H7 (cell line): ENCODE measurements at regions not wholly inside any gene's neighbourhood (a gene's known extent, or its start where the extent isn't known, plus 50 kb on each side); places are given as distances from the start of the nearest gene placed in this dataset.

Experiments used
- DNase-seq: peaks from one replicate; pipeline ENCODE4 v3.0.0; 2012
- H3K27me3 ChIP-seq: 2 replicates; pipeline ENCODE4 v1.6.0; 2011; ENCODE audit warnings: mild to moderate bottlenecking, low read length; ENCODE audit not compliant: control insufficient read depth, insufficient read depth
- H3K36me3 ChIP-seq: replicated peaks from 2 replicates; pipeline ENCODE4 v1.5.1; 2011; ENCODE audit warnings: low read length; ENCODE audit not compliant: control insufficient read depth, insufficient read depth
- H3K4me3 ChIP-seq: 2 replicates; pipeline ENCODE4 v1.5.1; 2011; ENCODE audit warnings: low read depth, mild to moderate bottlenecking, control low read depth, low read length, moderate library complexity; ENCODE audit not compliant: insufficient read depth

- Histone ChIP-seq H3K36me3 (no peaks in the 10 kb centered on the region), H3K27me3 (no peaks in the 10 kb centered on the region), H3K4me3 (no peak overlapping the region)
- DNase-seq = no peak
Observed at GRCh38 chr20:48006036-48006833, 221.0 kb upstream of the SULF2 start.

GRCh38 chr20:48003021-48003420 lies 217.7 kb upstream of the SULF2 start:
- Histone ChIP-seq H3K36me3 (no peaks in the 10 kb centered on the region), H3K4me3 (no peak overlapping the region), H3K27me3 (no peaks in the 10 kb centered on the region)
- no peak for DNase-seq

- Histone ChIP-seq H3K36me3 (no peaks in the 10 kb centered on the region), H3K4me3 (no peak overlapping the region), H3K27me3 (no peaks in the 10 kb centered on the region)
- DNase-seq = no peak
Observed at GRCh38 chr20:48002517-48002970, 217.3 kb upstream of the SULF2 start.

- DNase-seq = no peak
- H3K27me3 ChIP-seq = no peaks in the 10 kb centered on the region
- H3K36me3 ChIP-seq = no peaks in the 10 kb centered on the region
- H3K4me3 ChIP-seq = no peak overlapping the region
Observed at GRCh38 chr20:47999166-47999565, 213.9 kb upstream of the SULF2 start.

- DNase-seq = peak; percentile 68
Observed at GRCh38 chr20:47998736-47999135, 213.5 kb upstream of the SULF2 start.

GRCh38 chr20:47995661-47996060 lies 210.4 kb upstream of the SULF2 start:
- Histone ChIP-seq H3K36me3 (no peaks in the 10 kb centered on the region), H3K27me3 (no peaks in the 10 kb centered on the region), H3K4me3 (no peak overlapping the region)
- no peak for DNase-seq

More at GRCh38 chr20:47998736-47999135, 213.5 kb upstream of the SULF2 start:
- H3K4me3 ChIP-seq = no peak overlapping the region
- H3K27me3 ChIP-seq = no peaks in the 10 kb centered on the region
- no peaks in the 10 kb centered on the region for H3K36me3 ChIP-seq

GRCh38 chr20:47993817-47994216 lies 208.5 kb upstream of the SULF2 start:
- H3K36me3 ChIP-seq = no peaks in the 10 kb centered on the region
- DNase-seq = no peak

GRCh38 chr20:47993035-47993755 lies 207.9 kb upstream of the SULF2 start:
- H3K36me3 ChIP-seq = no peaks in the 10 kb centered on the region
- DNase-seq = no peak
- H3K27me3 ChIP-seq = no peaks in the 10 kb centered on the region
- H3K4me3 ChIP-seq = no peak overlapping the region

More at GRCh38 chr20:47993817-47994216, 208.5 kb upstream of the SULF2 start:
- Histone ChIP-seq H3K4me3 (no peak overlapping the region), H3K27me3 (no peaks in the 10 kb centered on the region)

- peak; percentile 53 for DNase-seq
- no peak overlapping the region for H3K4me3 ChIP-seq
- no peaks in the 10 kb centered on the region for H3K27me3 ChIP-seq
- H3K36me3 ChIP-seq = no peaks in the 10 kb centered on the region
Observed at GRCh38 chr20:47991875-47992488, 206.7 kb upstream of the SULF2 start.

- Histone ChIP-seq H3K27me3 (no peaks in the 10 kb centered on the region), H3K4me3 (no peak overlapping the region), H3K36me3 (no peaks in the 10 kb centered on the region)
- no peak for DNase-seq
Observed at GRCh38 chr20:47990507-47991150, 205.3 kb upstream of the SULF2 start.

GRCh38 chr20:47989957-47990356 lies 204.7 kb upstream of the SULF2 start:
- Histone ChIP-seq H3K4me3 (no peak overlapping the region), H3K36me3 (no peaks in the 10 kb centered on the region), H3K27me3 (no peaks in the 10 kb centered on the region)
- no peak for DNase-seq

GRCh38 chr20:47988676-47989075 lies 203.4 kb upstream of the SULF2 start:
- DNase-seq = no peak
- Histone ChIP-seq H3K27me3 (no peaks in the 10 kb centered on the region), H3K4me3 (no peak overlapping the region), H3K36me3 (no peaks in the 10 kb centered on the region)

- no peak overlapping the region for H3K4me3 ChIP-seq
- H3K36me3 ChIP-seq = no peaks in the 10 kb centered on the region
- H3K27me3 ChIP-seq = no peaks in the 10 kb centered on the region; the same call in 1 of the 2 replicates
- DNase-seq = peak; percentile 74
Observed at GRCh38 chr20:47985092-47985850, 200.0 kb upstream of the SULF2 start.

- no peaks in the 10 kb centered on the region for H3K36me3 ChIP-seq
- H3K27me3 ChIP-seq = no peaks in the 10 kb centered on the region; the same call in 1 of the 2 replicates
- no peak for DNase-seq
- H3K4me3 ChIP-seq = no peak overlapping the region
Observed at GRCh38 chr20:47984437-47984836, 199.2 kb upstream of the SULF2 start.
